ENCODE measurements at regions not wholly inside any gene's neighbourhood (a gene's known extent, or its start where the extent isn't known, plus 50 kb on each side); places are given as distances from the start of the nearest gene placed in this dataset.

- no peak overlapping the region for H2AFZ ChIP-seq (ENCODE audit: low read length)
- DNase-seq (ENCODE audit: low read depth in 1 of 2, low spot score in 2 of 2) (no peak), FAIRE-seq (no peak)
- no peaks in the 10 kb centered on the region for H3K4me1 ChIP-seq (replicated peaks in 1 of 4; ENCODE audit: control insufficient read depth in 3 of 4, insufficient read depth in 4 of 4, low read length in 3 of 4)
- H2BK5ac ChIP-seq (ENCODE audit: low read depth, low read length) = no peak overlapping the region
- H3K79me2 ChIP-seq (ENCODE audit: control insufficient read depth in 1 of 2, insufficient read depth in 2 of 2, low read length in 2 of 2) = no peaks in the 10 kb centered on the region
- H3K27ac ChIP-seq (ENCODE audit: low read depth, low read length) = no peak overlapping the region
- H3K23me2 ChIP-seq (ENCODE audit: low read depth, low read length) = no peaks in the 10 kb centered on the region
- no peak overlapping the region for H4K91ac ChIP-seq (replicated peaks; ENCODE audit: insufficient read length, low read length)
- no peak overlapping the region for H3K56ac ChIP-seq (replicated peaks; ENCODE audit: insufficient read length, low read depth, low read length)
- H3K79me1 ChIP-seq (ENCODE audit: low read depth, low read length) = no peaks in the 10 kb centered on the region
- H3K4ac ChIP-seq (replicated peaks; ENCODE audit: insufficient read length, low read depth, low read length) = no peak overlapping the region
- H2BK15ac ChIP-seq (ENCODE audit: low read length) = no peak overlapping the region
- no peaks in the 10 kb centered on the region for H3K27me3 ChIP-seq (replicated peaks in 1 of 4; ENCODE audit: control insufficient read depth in 3 of 4, extremely low read depth in 1 of 4, insufficient read depth in 3 of 4, low read length in 3 of 4)
- peaks cover 14 to 15% of the 10 kb centered on the region in 2 experiments; a peak in 3 of 4 replicates for H3K9me3 ChIP-seq (ENCODE audit: insufficient read depth in 2 of 2, low read depth in 1 of 2, low read length in 1 of 2)
- H3K4me2 ChIP-seq (ENCODE audit: insufficient read depth in 1 of 2, low read depth in 2 of 2, low read length in 2 of 2) = no peak overlapping the region
- CTCF ChIA-PET (ENCODE audit: partially characterized antibody) = no interaction called here
- no peak overlapping the region for H3K18ac ChIP-seq (ENCODE audit: extremely low read depth, low read length)
- no peak overlapping the region for H3K9ac ChIP-seq (replicated peaks in 1 of 4; ENCODE audit: extremely low read depth in 1 of 4, low read depth in 3 of 4, low read length in 3 of 4)
- no peak overlapping the region for H2AK5ac ChIP-seq (ENCODE audit: low read depth, low read length)
- no peaks in the 10 kb centered on the region; a peak in 1 of 8 replicates for H3K36me3 ChIP-seq (ENCODE audit: control insufficient read depth in 2 of 4, insufficient read depth in 4 of 4, low read length in 3 of 4)
- H4K8ac ChIP-seq (ENCODE audit: extremely low read depth, insufficient read depth, low read length) = no peak overlapping the region
- no peak overlapping the region for H2BK20ac ChIP-seq (ENCODE audit: low read length)
- H3K4me3 ChIP-seq (ENCODE audit: extremely low read depth in 1 of 4, insufficient read depth in 2 of 4, low read depth in 3 of 4, low read length in 4 of 4) = no peak overlapping the region
- no peak overlapping the region for H2BK120ac ChIP-seq (replicated peaks; ENCODE audit: low read depth, low read length)
- H2BK12ac ChIP-seq (ENCODE audit: low read depth, low read length) = no peak overlapping the region
- H4K5ac ChIP-seq (ENCODE audit: insufficient read length, low read depth, low read length) = no peak overlapping the region
- H4K20me1 ChIP-seq (replicated peaks in 1 of 2; ENCODE audit: control insufficient read depth in 1 of 2, insufficient read depth in 2 of 2, low read length in 2 of 2) = no peaks in the 10 kb centered on the region
- H3K14ac ChIP-seq (ENCODE audit: insufficient read length) = no peak overlapping the region
- no peak overlapping the region for H3K23ac ChIP-seq (ENCODE audit: insufficient read length)
- POLR2A ChIA-PET (ENCODE audit: partially characterized antibody) = no interaction called here
- TF ChIP-seq RBBP5 (IDR thresholded peaks at IDR 0.05; ENCODE audit: borderline replicate concordance, low read depth, low read length) (no peak), TEAD4 (IDR thresholded peaks at IDR 0.05; ENCODE audit: low read depth, low read length) (no peak), SRF (IDR thresholded peaks at IDR 0.05; ENCODE audit: low read depth, low read length) (no peak), SAP30 (IDR thresholded peaks at IDR 0.05; ENCODE audit: insufficient read depth, insufficient replicate concordance, low read length) (no peak), FOSL1 (IDR thresholded peaks at IDR 0.05; ENCODE audit: insufficient read depth, low read depth, low read length) (no peak), HDAC6 (IDR thresholded peaks at IDR 0.05; ENCODE audit: low read depth, low read length) (no peak), SP2 (IDR thresholded peaks at IDR 0.05; ENCODE audit: low read length) (no peak), KDM4A (IDR thresholded peaks at IDR 0.05; ENCODE audit: low read depth, low read length, severe bottlenecking) (no peak), SIN3A (conservative IDR thresholded peaks at IDR 0.05 in 1 of 2, IDR thresholded peaks at IDR 0.05 in 1 of 2; ENCODE audit: low read depth in 1 of 2, low read length in 2 of 2) (no peak), ATF3 (IDR thresholded peaks at IDR 0.05; ENCODE audit: insufficient read depth, low read depth, low read length) (no peak), CTBP2 (IDR thresholded peaks at IDR 0.05; ENCODE audit: borderline replicate concordance, insufficient read depth, insufficient read length, low read length) (no peak), ATF2 (IDR thresholded peaks at IDR 0.05; ENCODE audit: low read length) (no peak), POLR2A (IDR thresholded peaks at IDR 0.05; ENCODE audit: control extremely low read depth in 1 of 2, low read depth in 2 of 2, low read length in 2 of 2) (no peak), NRF1 (IDR thresholded peaks at IDR 0.05; ENCODE audit: low read depth, low read length) (no peak)
These were observed 467.5 kb downstream of the GPAM start for GRCh38 chr10:111716032-111716431.

Data from H1 (cell line).